Astrocyte of the hippocampus (primary cell): ENCODE measurements at regions not wholly inside any gene's neighbourhood (a gene's known extent, or its start where the extent isn't known, plus 50 kb on each side); places are given as distances from the start of the nearest gene placed in this dataset.

Experiments used
- DNase-seq: peaks from one replicate; pipeline ENCODE4 v3.0.0; 2011; ENCODE audit warnings: low read depth, low spot score

DNA sequence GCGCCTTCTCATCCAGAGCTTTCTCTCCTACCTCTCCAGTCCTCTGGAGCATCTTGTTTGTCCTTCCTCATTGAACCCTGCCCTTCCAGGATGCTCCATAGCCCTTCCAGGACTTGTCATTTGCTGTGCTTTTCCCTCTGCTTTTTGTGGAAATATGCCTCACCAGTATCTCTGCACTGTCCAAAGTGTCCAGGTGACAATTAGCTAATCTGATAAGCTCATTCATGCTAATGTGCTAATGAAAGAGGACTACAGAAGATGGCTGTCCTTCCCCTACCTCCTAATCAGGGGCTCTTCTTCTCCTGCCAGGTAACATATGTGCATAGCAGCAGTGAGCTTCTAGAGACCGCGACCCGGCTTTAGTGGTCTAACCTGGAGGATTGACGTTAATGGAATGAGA is 58.4 kb upstream of the OTX2 start:
- no peak for DNase-seq

DNA sequence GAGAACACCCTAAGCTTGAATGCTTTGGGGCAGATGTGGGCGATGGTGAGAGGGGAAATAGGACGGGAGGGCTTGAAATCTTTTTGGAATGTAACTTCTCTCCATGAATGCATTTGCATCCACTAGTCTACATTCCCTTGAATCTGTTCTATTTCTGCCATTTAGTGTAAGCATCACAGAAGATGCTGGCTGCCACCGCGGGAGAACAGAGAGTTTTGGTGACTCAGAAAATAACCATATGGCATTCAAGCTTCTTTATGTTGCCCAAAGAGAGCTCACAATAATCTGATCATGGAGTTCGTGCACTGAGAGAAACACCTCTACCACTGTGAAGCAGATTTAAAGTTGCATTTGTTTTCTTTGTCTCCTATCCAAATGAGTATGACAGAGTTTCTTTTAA is 52.6 kb upstream of the OTX2 start:
- DNase-seq: no peak

DNA sequence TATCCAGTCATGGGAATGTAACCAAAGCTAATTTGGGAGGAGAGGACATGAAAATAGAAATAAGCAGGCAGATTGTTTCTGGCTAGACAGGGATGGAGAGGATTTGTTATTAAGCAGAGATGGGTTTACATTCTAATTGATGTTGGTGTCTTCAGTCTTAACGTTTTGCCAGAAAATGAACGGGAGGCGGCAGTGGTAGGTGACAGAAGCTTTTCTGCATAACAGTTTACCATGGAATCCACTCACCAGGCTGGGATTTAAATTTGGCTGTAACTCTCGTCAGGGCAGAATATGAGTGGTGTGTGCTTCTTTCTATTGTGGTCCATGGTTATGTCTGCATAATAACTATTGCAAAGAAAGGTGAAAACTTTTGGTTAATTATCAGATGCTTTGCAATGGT is 50.2 kb upstream of the OTX2 start:
- DNase-seq: no peak
